GM21390 (cell line): ENCODE measurements at regions not wholly inside any gene's neighbourhood (a gene's known extent, or its start where the extent isn't known, plus 50 kb on each side); places are given as distances from the start of the nearest gene placed in this dataset.
"Not testable (repeated sequence)": the region's sequence is repeated elsewhere in the genome, so short reads cannot be mapped to it uniquely, and the experiment has no call there.

Source experiments
- ATAC-seq: cut with Tn5 transposase; IDR thresholded peaks from one replicate; pipeline ENCODE4 v1.9.1; 2021; ENCODE audit not compliant: unreplicated experiment

GRCh38 chr10:18866852-18867251 is 181.7 kb upstream of the MALRD1 start:
- ATAC-seq: no peak

GRCh38 chr10:18868919-18869318 is 179.7 kb upstream of the MALRD1 start:
- no peak for ATAC-seq

GRCh38 chr10:18875477-18875876 is 173.1 kb upstream of the MALRD1 start:
- ATAC-seq: no peak

GRCh38 chr10:18879284-18879683 is 169.3 kb upstream of the MALRD1 start:
- ATAC-seq: no peak

GRCh38 chr10:18880530-18880929 is 168.1 kb upstream of the MALRD1 start:
- no peak for ATAC-seq

GRCh38 chr10:18886102-18886501 is 162.5 kb upstream of the MALRD1 start:
- no peak for ATAC-seq

GRCh38 chr10:18906636-18907035 is 142.0 kb upstream of the MALRD1 start:
- no peak for ATAC-seq

- ATAC-seq: not testable (repeated sequence)
Observed at GRCh38 chr10:18917431-18917830, 131.2 kb upstream of the MALRD1 start.

GRCh38 chr10:18918532-18918931 is 130.1 kb upstream of the MALRD1 start:
- no peak for ATAC-seq

GRCh38 chr10:18949391-18949790 is 99.2 kb upstream of the MALRD1 start:
- no peak for ATAC-seq

- ATAC-seq: not testable (repeated sequence)
Observed at GRCh38 chr10:18951072-18951823, 97.4 kb upstream of the MALRD1 start.

- ATAC-seq: no peak
Observed at GRCh38 chr10:18955061-18955460, 93.5 kb upstream of the MALRD1 start.

GRCh38 chr10:18959369-18959768 is 89.2 kb upstream of the MALRD1 start:
- ATAC-seq: no peak

- ATAC-seq: no peak
Observed at GRCh38 chr10:18960466-18961079, 88.0 kb upstream of the MALRD1 start.

- ATAC-seq: no peak
Observed at GRCh38 chr10:18968159-18968558, 80.4 kb upstream of the MALRD1 start.

- ATAC-seq: no peak
Observed at GRCh38 chr10:18976696-18977251, 71.8 kb upstream of the MALRD1 start.

GRCh38 chr10:18980089-18980629 is 68.4 kb upstream of the MALRD1 start:
- ATAC-seq: no peak

GRCh38 chr10:18984531-18984930 is 64.1 kb upstream of the MALRD1 start:
- ATAC-seq: no peak

- no peak for ATAC-seq
Observed at GRCh38 chr10:18988338-18988737, 60.3 kb upstream of the MALRD1 start.
